Naive thymus-derived CD4-positive, alpha-beta T cell (primary cell): ENCODE measurements at regions not wholly inside any gene's neighbourhood (a gene's known extent, or its start where the extent isn't known, plus 50 kb on each side); places are given as distances from the start of the nearest gene placed in this dataset.

Experiments used
- ATAC-seq: fragments of 150-1000 bp; cut with Tn5 transposase; 2 replicates; pipeline ENCODE4 v1.10.0; 2021; ENCODE audit warnings: mild to moderate bottlenecking, moderate library complexity
- CTCF ChIA-PET: fragments of 350-600 bp; sonication (Branson Sonifier 250); formaldehyde crosslinking; loops from one replicate; lab custom pipeline; 2021; ENCODE audit warnings: antibody characterized with exemption; lab: Charles Lee
- POLR2A ChIA-PET: fragments of 350-600 bp; sonication (Branson Sonifier 250); formaldehyde crosslinking; loops from one replicate; lab custom pipeline; 2021; ENCODE audit warnings: antibody characterized with exemption, inconsistent platforms; lab: Charles Lee
- DNase-seq, 9 donors: peaks; one replicate each; pipeline versions ENCODE4 v3.0.0 to v3.0.0-alpha.2; 2020 to 2022; ENCODE audit warnings: mixed read lengths in 1 of 9
- H3K27ac ChIP-seq: one replicate; pipeline ENCODE4 v1.7.0; 2013; ENCODE audit warnings: mild to moderate bottlenecking, low read depth, low read length, moderate library complexity
- H3K27me3 ChIP-seq, 2 donors: one replicate each; pipeline ENCODE4 v1.7.0; 2013; ENCODE audit warnings: low read length in 2 of 2, mild to moderate bottlenecking in 2 of 2, moderate library complexity in 2 of 2; ENCODE audit not compliant: control insufficient read depth in 2 of 2, insufficient read depth in 2 of 2
- H3K36me3 ChIP-seq, 3 experiments: 1 replicate in 2 of 3; 2 replicates in 1 of 3; pipeline ENCODE4 v1.7.0; 2013; ENCODE audit warnings: low read length in 3 of 3, mild to moderate bottlenecking in 3 of 3, moderate library complexity in 1 of 3; ENCODE audit not compliant: insufficient read depth in 3 of 3, control insufficient read depth in 2 of 3
- H3K4me1 ChIP-seq, 2 donors: one replicate each; pipeline ENCODE4 v1.7.0; 2013; ENCODE audit warnings: low read length in 2 of 2, mild to moderate bottlenecking in 2 of 2, moderate library complexity in 1 of 2; ENCODE audit not compliant: control insufficient read depth in 2 of 2, insufficient read depth in 2 of 2
- H3K4me3 ChIP-seq: 2 replicates; pipeline ENCODE4 v1.7.0; 2013; ENCODE audit warnings: mild to moderate bottlenecking, low read length
- H3K9me3 ChIP-seq, 3 experiments: 1 replicate in 2 of 3; 2 replicates in 1 of 3; pipeline ENCODE4 v1.7.0; 2013; ENCODE audit warnings: low read length in 3 of 3; ENCODE audit not compliant: control insufficient read depth in 2 of 3
- H3K27ac Mint-ChIP-seq, 9 donors: one replicate each; pipeline ENCODE4 v1.8.0; 2020 to 2022; ENCODE audit warnings: mixed read lengths in 9 of 9, mild to moderate bottlenecking in 8 of 9, moderate library complexity in 5 of 9, inconsistent platforms in 2 of 9
- H3K27me3 Mint-ChIP-seq, 5 donors: one replicate each; pipeline ENCODE4 v1.8.0; 2021 to 2022; ENCODE audit warnings: mixed read lengths in 5 of 5, mild to moderate bottlenecking in 1 of 5
- H3K36me3 Mint-ChIP-seq, 5 donors: one replicate each; pipeline ENCODE4 v1.8.0; 2020 to 2022; ENCODE audit warnings: mixed read lengths in 5 of 5, mild to moderate bottlenecking in 3 of 5, inconsistent platforms in 1 of 5
- H3K4me1 Mint-ChIP-seq, 7 donors: one replicate each; pipeline ENCODE4 v1.8.0; 2020 to 2022; ENCODE audit warnings: mixed read lengths in 7 of 7, mild to moderate bottlenecking in 3 of 7, inconsistent platforms in 1 of 7
- H3K4me3 Mint-ChIP-seq, 10 donors: one replicate each; pipeline ENCODE4 v1.8.0; 2020 to 2022; ENCODE audit warnings: mild to moderate bottlenecking in 10 of 10, mixed read lengths in 10 of 10, moderate library complexity in 6 of 10, inconsistent platforms in 2 of 10
- H3K9me3 Mint-ChIP-seq, 11 donors: one replicate each; pipeline ENCODE4 v1.8.0; 2020 to 2022; ENCODE audit warnings: mixed read lengths in 11 of 11, mild to moderate bottlenecking in 4 of 11, inconsistent platforms in 1 of 11, moderate library complexity in 1 of 11
- intact Hi-C, 2 donors: fragments of 100-400 bp; cut with micrococcal nuclease; formaldehyde crosslinking; loops; one replicate each; pipeline ENCODE4 v1.15.1; 2023

GRCh38 chr3:177377166-177377565, 179.9 kb upstream of the TBL1XR1 start:
- ChIA-PET CTCF (interaction anchor here (0.8 kb wide), 1 partner anchor 273 kb away, joined by 4 read pairs; no protein-coding TSS in a partner anchor), POLR2A (no interaction called here)
- no peaks in the 10 kb centered on the region for H3K9me3 ChIP-seq
- H3K4me1 ChIP-seq = no peaks in the 10 kb centered on the region
- H3K27ac ChIP-seq = no peak overlapping the region
- H3K27ac Mint-ChIP-seq = no peak overlapping the region
- no peak for ATAC-seq
- H3K9me3 Mint-ChIP-seq = peaks cover 0 to 6% (median 5%) of the 10 kb centered on the region in 11 donors
- H3K4me1 Mint-ChIP-seq = peaks cover 0 to 8% (median 0%) of the 10 kb centered on the region in 7 donors
- H3K27me3 Mint-ChIP-seq = peaks cover 0 to under 1% (median 0%) of the 10 kb centered on the region in 5 donors
- no peak for DNase-seq
- H3K27me3 ChIP-seq = no peaks in the 10 kb centered on the region
- H3K36me3 ChIP-seq = no peaks in the 10 kb centered on the region
- peaks cover 0 to 4% (median 0%) of the 10 kb centered on the region in 5 donors for H3K36me3 Mint-ChIP-seq
- no peak overlapping the region for H3K4me3 ChIP-seq
- intact Hi-C loops = no loop called here
- H3K4me3 Mint-ChIP-seq = no peak overlapping the region

DNA sequence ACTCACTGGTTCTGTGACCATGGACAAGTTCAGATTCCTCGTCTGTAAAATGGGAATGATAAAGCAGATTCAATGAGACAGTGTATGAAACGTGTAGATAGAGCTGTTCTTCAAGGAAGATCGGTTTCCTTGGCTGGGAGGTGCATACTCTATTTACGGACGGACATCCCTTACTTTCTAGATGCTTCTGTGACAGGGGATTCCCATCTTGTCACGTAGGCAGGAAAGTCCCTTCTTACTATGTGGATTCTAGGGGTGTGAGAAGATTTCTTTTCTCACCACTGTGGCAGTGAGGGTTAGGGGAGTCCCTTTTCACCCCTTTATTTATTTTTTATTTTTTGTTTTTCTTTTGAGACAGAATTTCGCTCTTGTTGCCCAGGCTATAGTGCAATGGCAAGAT, 180.9 kb upstream of the TBL1XR1 start:
- Histone ChIP-seq H3K36me3 (no peaks in the 10 kb centered on the region), H3K27ac (no peak overlapping the region), H3K9me3 (no peaks in the 10 kb centered on the region), H3K4me1 (no peaks in the 10 kb centered on the region), H3K27me3 (no peaks in the 10 kb centered on the region), H3K4me3 (no peak overlapping the region)
- H3K9me3 Mint-ChIP-seq = peaks cover 0 to 9% (median 5%) of the 10 kb centered on the region in 11 donors
- peaks cover 0 to 2% (median 0%) of the 10 kb centered on the region in 5 donors for H3K27me3 Mint-ChIP-seq
- ChIA-PET POLR2A (no interaction called here), CTCF (no interaction called here)
- H3K36me3 Mint-ChIP-seq = peaks cover 0 to 4% (median 0%) of the 10 kb centered on the region in 5 donors
- DNase-seq (no peak), ATAC-seq (peak; percentile 51)
- H3K4me3 Mint-ChIP-seq = no peak overlapping the region
- intact Hi-C loops = no loop called here
- H3K4me1 Mint-ChIP-seq = peaks cover 0 to 8% (median 0%) of the 10 kb centered on the region in 7 donors
- H3K27ac Mint-ChIP-seq = no peak overlapping the region

GRCh38 chr3:177379045-177379444, 181.8 kb upstream of the TBL1XR1 start:
- Histone ChIP-seq H3K27ac (no peak overlapping the region), H3K36me3 (no peaks in the 10 kb centered on the region), H3K27me3 (no peaks in the 10 kb centered on the region), H3K9me3 (no peaks in the 10 kb centered on the region), H3K4me3 (no peak overlapping the region), H3K4me1 (no peaks in the 10 kb centered on the region)
- Mint-ChIP-seq H3K4me1 (peaks cover 0 to 8% (median 0%) of the 10 kb centered on the region in 7 donors), H3K27ac (no peak overlapping the region), H3K4me3 (no peak overlapping the region), H3K9me3 (peaks cover 0 to 9% (median 6%) of the 10 kb centered on the region in 11 donors), H3K36me3 (peaks cover 0 to 4% (median 0%) of the 10 kb centered on the region in 5 donors), H3K27me3 (peaks cover 0 to 2% (median 0%) of the 10 kb centered on the region in 5 donors)
- ATAC-seq (no peak), DNase-seq (no peak)
- intact Hi-C loops = no loop called here
- CTCF ChIA-PET = no interaction called here
- POLR2A ChIA-PET = interaction anchor here (0.8 kb wide), 1 partner anchor 106 kb away, joined by 4 read pairs; no protein-coding TSS in a partner anchor

DNA sequence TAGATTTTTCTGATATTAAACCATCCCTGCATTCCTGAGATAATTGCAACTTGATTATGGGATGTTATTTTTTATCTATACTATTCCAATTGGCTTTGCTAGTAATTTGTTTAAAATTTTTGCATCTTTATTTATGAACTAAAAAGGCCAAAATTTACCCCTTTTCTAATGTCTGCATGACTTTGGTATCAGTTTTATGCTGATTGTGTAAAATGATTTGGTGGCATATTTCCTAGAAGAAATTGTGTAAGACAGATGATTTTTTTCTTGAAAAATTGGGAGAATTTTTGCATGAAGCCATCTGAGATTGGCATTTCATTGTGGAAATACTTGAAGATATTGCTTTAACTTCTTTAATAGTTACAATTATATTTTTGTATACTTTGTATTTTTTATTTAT, 183.8 kb upstream of the TBL1XR1 start:
- no peak overlapping the region for H3K4me3 Mint-ChIP-seq
- peaks cover 0 to 17% (median 7%) of the 10 kb centered on the region in 11 donors for H3K9me3 Mint-ChIP-seq
- peaks cover 0 to 4% (median 0%) of the 10 kb centered on the region in 5 donors for H3K36me3 Mint-ChIP-seq
- peaks cover 0 to 2% (median 0%) of the 10 kb centered on the region in 5 donors for H3K27me3 Mint-ChIP-seq
- intact Hi-C loops = no loop called here
- ChIA-PET POLR2A (no interaction called here), CTCF (no interaction called here)
- Histone ChIP-seq H3K4me1 (no peaks in the 10 kb centered on the region), H3K9me3 (no peaks in the 10 kb centered on the region), H3K27me3 (no peaks in the 10 kb centered on the region), H3K4me3 (no peak overlapping the region), H3K36me3 (no peaks in the 10 kb centered on the region), H3K27ac (no peak overlapping the region)
- DNase-seq (no peak), ATAC-seq (no peak)
- H3K4me1 Mint-ChIP-seq = peaks cover 0 to 8% (median 0%) of the 10 kb centered on the region in 7 donors
- H3K27ac Mint-ChIP-seq = no peak overlapping the region

DNA sequence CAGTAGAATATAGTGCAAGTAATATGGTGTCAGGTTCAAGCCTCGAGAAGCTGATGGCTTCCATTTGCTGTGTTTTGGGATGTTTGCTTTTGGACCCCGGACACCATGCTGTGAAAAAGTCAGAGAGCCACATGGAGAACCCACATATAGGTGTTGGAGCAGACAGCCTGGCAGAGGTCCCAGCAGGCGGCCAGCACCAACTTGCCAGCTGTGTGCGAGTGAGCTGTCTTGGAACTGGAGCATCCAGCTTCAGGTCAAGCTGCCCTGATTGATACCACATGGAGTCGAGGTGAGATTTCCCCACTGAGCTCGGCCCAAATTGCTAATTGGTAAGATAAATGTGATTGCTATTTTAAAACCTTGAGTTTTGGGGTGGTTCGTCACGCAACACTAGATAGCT, 185.7 kb upstream of the TBL1XR1 start:
- Histone ChIP-seq H3K9me3 (no peaks in the 10 kb centered on the region), H3K4me3 (no peak overlapping the region), H3K27me3 (no peaks in the 10 kb centered on the region), H3K36me3 (no peaks in the 10 kb centered on the region), H3K4me1 (no peaks in the 10 kb centered on the region), H3K27ac (no peak overlapping the region)
- ATAC-seq (no peak), DNase-seq (no peak)
- Mint-ChIP-seq H3K4me1 (peaks cover 0 to 7% (median 0%) of the 10 kb centered on the region in 7 donors), H3K27me3 (peaks cover 0 to 2% (median 0%) of the 10 kb centered on the region in 5 donors), H3K27ac (no peak overlapping the region), H3K9me3 (peaks cover 0 to 23% (median 7%) of the 10 kb centered on the region in 11 donors), H3K4me3 (no peak overlapping the region), H3K36me3 (peaks cover 0 to 7% (median 0%) of the 10 kb centered on the region in 5 donors)
- ChIA-PET CTCF (no interaction called here), POLR2A (interaction anchor here (0.5 to 0.7 kb wide), 2 partner anchors 1682 to 1900 kb away, joined by 3 read pairs; no protein-coding TSS in a partner anchor)
- intact Hi-C loops = no loop called here

DNA sequence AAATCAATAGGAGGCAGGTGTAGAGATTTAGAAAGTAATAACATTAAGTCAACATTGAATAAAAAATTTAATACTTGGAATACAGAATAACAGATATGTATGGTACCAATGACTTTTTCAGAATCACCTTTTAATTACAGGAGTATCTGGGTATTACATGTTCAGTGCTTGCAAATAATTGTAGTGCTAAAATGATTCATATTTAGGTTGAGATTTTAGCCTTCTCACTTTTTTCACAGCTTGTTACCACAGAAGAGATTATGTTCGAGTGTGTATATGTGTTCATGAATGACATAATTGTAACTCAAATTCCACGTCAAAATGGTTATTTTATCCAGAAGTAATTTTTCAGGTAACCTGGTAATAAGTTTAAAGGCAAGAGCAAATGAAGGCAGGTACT, 187.9 kb upstream of the TBL1XR1 start:
- POLR2A ChIA-PET = interaction anchor here (0.6 kb wide), 1 partner anchor 194 kb away, joined by 3 read pairs; no protein-coding TSS in a partner anchor
- no peaks in the 10 kb centered on the region for H3K27me3 ChIP-seq
- no peak for ATAC-seq
- H3K4me1 Mint-ChIP-seq = no peaks in the 10 kb centered on the region
- no peak overlapping the region for H3K27ac ChIP-seq
- no peak overlapping the region for H3K27ac Mint-ChIP-seq
- H3K4me1 ChIP-seq = no peaks in the 10 kb centered on the region
- H3K4me3 Mint-ChIP-seq = no peak overlapping the region
- no peaks in the 10 kb centered on the region for H3K36me3 ChIP-seq
- H3K27me3 Mint-ChIP-seq = peaks cover 0 to 2% (median 0%) of the 10 kb centered on the region in 5 donors
- H3K9me3 ChIP-seq = no peaks in the 10 kb centered on the region
- no peak overlapping the region for H3K4me3 ChIP-seq
- no peak for DNase-seq
- peaks cover 0 to 6% (median 0%) of the 10 kb centered on the region in 5 donors for H3K36me3 Mint-ChIP-seq
- intact Hi-C loops = no loop called here
- CTCF ChIA-PET = no interaction called here
- peaks cover 0 to 21% (median 7%) of the 10 kb centered on the region in 11 donors for H3K9me3 Mint-ChIP-seq

GRCh38 chr3:177385831-177386301, 188.6 kb upstream of the TBL1XR1 start:
- ChIA-PET POLR2A (interaction anchor here (0.6 kb wide), 1 partner anchor 194 kb away, joined by 3 read pairs; no protein-coding TSS in a partner anchor), CTCF (no interaction called here)
- H3K4me3 Mint-ChIP-seq = no peak overlapping the region
- no peak overlapping the region for H3K27ac Mint-ChIP-seq
- H3K9me3 Mint-ChIP-seq = peaks cover 0 to 19% (median 5%) of the 10 kb centered on the region in 11 donors
- ATAC-seq (no peak), DNase-seq (no peak)
- no peak overlapping the region for H3K27ac ChIP-seq
- no peaks in the 10 kb centered on the region for H3K4me1 Mint-ChIP-seq
- no peaks in the 10 kb centered on the region for H3K36me3 ChIP-seq
- no peaks in the 10 kb centered on the region for H3K4me1 ChIP-seq
- no peaks in the 10 kb centered on the region for H3K27me3 ChIP-seq
- H3K27me3 Mint-ChIP-seq = peaks cover 0 to 2% (median 0%) of the 10 kb centered on the region in 5 donors
- intact Hi-C loops = no loop called here
- peaks cover 0 to 3% (median 0%) of the 10 kb centered on the region in 5 donors for H3K36me3 Mint-ChIP-seq
- no peak overlapping the region for H3K4me3 ChIP-seq
- no peaks in the 10 kb centered on the region for H3K9me3 ChIP-seq
